ENCODE measurements at regions not wholly inside any gene's neighbourhood (a gene's known extent, or its start where the extent isn't known, plus 50 kb on each side); places are given as distances from the start of the nearest gene placed in this dataset.

DNA sequence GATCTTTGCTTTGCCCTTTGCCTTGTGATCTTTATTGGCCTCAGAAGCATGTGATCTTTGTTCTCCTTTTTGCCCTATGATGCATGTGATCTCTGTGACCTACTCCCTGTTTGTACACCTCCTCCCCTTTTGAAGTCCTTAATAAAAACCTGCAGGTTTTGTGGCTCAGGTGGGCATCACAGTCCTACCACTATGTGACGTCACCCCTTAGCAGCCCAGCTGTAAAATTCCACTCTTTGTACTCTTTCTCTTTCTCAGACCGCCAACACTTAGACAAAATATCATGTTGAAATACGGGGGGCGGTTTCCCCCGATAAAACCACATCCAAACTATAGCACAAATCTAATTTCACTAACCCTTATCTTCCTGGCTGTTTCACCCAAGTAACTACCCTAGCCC, 76.7 kb upstream of the RAPGEF4 start:
- TF ChIP-seq, protein P1, sequence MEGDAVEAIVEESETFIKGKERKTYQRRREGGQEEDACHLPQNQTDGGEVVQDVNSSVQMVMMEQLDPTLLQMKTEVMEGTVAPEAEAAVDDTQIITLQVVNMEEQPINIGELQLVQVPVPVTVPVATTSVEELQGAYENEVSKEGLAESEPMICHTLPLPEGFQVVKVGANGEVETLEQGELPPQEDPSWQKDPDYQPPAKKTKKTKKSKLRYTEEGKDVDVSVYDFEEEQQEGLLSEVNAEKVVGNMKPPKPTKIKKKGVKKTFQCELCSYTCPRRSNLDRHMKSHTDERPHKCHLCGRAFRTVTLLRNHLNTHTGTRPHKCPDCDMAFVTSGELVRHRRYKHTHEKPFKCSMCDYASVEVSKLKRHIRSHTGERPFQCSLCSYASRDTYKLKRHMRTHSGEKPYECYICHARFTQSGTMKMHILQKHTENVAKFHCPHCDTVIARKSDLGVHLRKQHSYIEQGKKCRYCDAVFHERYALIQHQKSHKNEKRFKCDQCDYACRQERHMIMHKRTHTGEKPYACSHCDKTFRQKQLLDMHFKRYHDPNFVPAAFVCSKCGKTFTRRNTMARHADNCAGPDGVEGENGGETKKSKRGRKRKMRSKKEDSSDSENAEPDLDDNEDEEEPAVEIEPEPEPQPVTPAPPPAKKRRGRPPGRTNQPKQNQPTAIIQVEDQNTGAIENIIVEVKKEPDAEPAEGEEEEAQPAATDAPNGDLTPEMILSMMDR (IDR thresholded peaks at IDR 0.05; ENCODE audit: insufficient read depth, low read length, poor library complexity, severe bottlenecking), result no peak
- Histone ChIP-seq H3K4me3 (ENCODE audit: low read depth, low read length) (no peak overlapping the region), H3K27me3 (ENCODE audit: control insufficient read depth, insufficient read depth, low read length) (no peaks in the 10 kb centered on the region), H3K36me3 (ENCODE audit: control insufficient read depth, insufficient read depth, low read length) (no peaks in the 10 kb centered on the region)
- DNase-seq (ENCODE audit: low read depth), result no peak

DNA sequence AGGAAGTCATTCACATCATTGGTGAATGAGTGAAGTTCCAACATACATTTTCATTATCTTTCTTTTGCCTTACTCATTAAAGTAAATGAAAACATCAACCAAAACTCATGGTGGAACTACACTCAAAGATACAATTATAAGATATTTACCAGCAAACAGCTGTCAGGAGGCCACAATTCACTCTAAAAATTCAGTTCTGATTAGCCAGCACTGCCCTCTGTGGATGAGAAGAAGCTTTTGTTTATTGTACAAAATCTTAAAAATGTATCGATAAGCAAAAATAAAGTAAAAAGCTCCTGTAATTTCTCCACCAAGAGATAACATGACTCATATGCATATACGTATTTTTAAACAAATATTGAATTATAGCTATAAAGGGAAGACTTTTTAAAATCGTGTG, 73.5 kb upstream of the RAPGEF4 start:
- TF ChIP-seq, protein P1 (IDR thresholded peaks at IDR 0.05; ENCODE audit: insufficient read depth, low read length, poor library complexity, severe bottlenecking), result no peak
- no peak overlapping the region for H3K4me3 ChIP-seq (ENCODE audit: low read depth, low read length)
- no peaks in the 10 kb centered on the region for H3K27me3 ChIP-seq (ENCODE audit: control insufficient read depth, insufficient read depth, low read length)
- no peak for DNase-seq (ENCODE audit: low read depth)
- no peaks in the 10 kb centered on the region for H3K36me3 ChIP-seq (ENCODE audit: control insufficient read depth, insufficient read depth, low read length)

DNA sequence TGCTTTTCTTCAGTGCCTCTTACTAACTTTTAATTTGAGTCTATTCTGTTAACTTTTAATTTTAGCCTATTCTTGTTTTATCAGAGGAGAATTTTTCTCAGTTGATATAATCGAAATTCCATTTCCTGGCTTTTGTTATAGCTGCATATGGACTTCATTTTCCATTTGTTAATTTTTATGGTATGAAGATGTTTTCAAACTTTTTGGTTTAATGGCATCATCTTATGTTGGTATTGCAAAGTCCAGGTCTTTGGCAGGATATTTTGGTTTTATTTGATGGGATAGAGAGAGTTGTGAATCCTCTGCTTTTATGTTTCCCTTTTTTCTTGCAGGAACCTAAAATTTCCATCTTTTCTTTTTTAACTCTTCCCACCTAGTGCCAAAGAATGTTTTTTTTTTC, 70.9 kb upstream of the RAPGEF4 start:
- DNase-seq (ENCODE audit: low read depth), result no peak
- H3K27me3 ChIP-seq (ENCODE audit: control insufficient read depth, insufficient read depth, low read length), result no peaks in the 10 kb centered on the region
- H3K4me3 ChIP-seq (ENCODE audit: low read depth, low read length), result no peak overlapping the region
- TF ChIP-seq, protein P1 (IDR thresholded peaks at IDR 0.05; ENCODE audit: insufficient read depth, low read length, poor library complexity, severe bottlenecking), result no peak
- no peaks in the 10 kb centered on the region for H3K36me3 ChIP-seq (ENCODE audit: control insufficient read depth, insufficient read depth, low read length)

GRCh38 chr2:172667581-172668325, 67.9 kb upstream of the RAPGEF4 start:
- Histone ChIP-seq H3K36me3 (ENCODE audit: control insufficient read depth, insufficient read depth, low read length) (no peaks in the 10 kb centered on the region), H3K4me3 (ENCODE audit: low read depth, low read length) (no peak overlapping the region), H3K27me3 (ENCODE audit: control insufficient read depth, insufficient read depth, low read length) (no peaks in the 10 kb centered on the region)
- DNase-seq (ENCODE audit: low read depth), result no peak
- TF ChIP-seq, protein P1 (IDR thresholded peaks at IDR 0.05; ENCODE audit: insufficient read depth, low read length, poor library complexity, severe bottlenecking), result no peak

GRCh38 chr2:172671501-172671900, 64.1 kb upstream of the RAPGEF4 start:
- no peak overlapping the region for H3K4me3 ChIP-seq (ENCODE audit: low read depth, low read length)
- H3K27me3 ChIP-seq (ENCODE audit: control insufficient read depth, insufficient read depth, low read length), result no peaks in the 10 kb centered on the region
- H3K36me3 ChIP-seq (ENCODE audit: control insufficient read depth, insufficient read depth, low read length), result no peaks in the 10 kb centered on the region
- DNase-seq (ENCODE audit: low read depth), result no peak
- TF ChIP-seq, protein P1 (IDR thresholded peaks at IDR 0.05; ENCODE audit: insufficient read depth, low read length, poor library complexity, severe bottlenecking), result no peak

DNA sequence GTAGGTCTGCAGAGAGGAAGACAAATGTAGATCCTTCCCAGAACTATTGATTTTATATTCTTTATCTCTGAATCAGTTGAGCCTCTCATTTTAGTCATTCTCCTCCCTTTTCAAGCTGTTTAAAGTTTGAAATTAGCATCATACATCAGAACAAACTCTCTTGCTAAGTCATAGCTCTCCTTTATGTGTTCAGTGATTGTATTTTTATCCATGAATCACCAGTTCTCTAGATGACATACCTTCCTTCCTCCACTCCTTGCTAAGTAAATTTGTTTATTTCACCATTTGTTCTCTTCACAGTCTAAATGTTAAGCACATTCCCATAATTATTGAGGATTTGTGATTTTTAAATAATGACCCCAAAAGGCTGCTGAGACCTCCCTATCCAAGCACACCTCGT, 63.5 kb upstream of the RAPGEF4 start:
- Histone ChIP-seq H3K27me3 (ENCODE audit: control insufficient read depth, insufficient read depth, low read length) (no peaks in the 10 kb centered on the region), H3K4me3 (ENCODE audit: low read depth, low read length) (no peak overlapping the region), H3K36me3 (ENCODE audit: control insufficient read depth, insufficient read depth, low read length) (no peaks in the 10 kb centered on the region)
- DNase-seq (ENCODE audit: low read depth), result no peak
- TF ChIP-seq, protein P1 (IDR thresholded peaks at IDR 0.05; ENCODE audit: insufficient read depth, low read length, poor library complexity, severe bottlenecking), result no peak
